Adipocyte (in vitro differentiated cells): ENCODE measurements at regions not wholly inside any gene's neighbourhood (a gene's known extent, or its start where the extent isn't known, plus 50 kb on each side); places are given as distances from the start of the nearest gene placed in this dataset.

ENCODE experiments used
- DNase-seq: peaks from one replicate; pipeline ENCODE4 v3.0.0-alpha.2; 2015; ENCODE audit warnings: low read depth
- H3K27me3 ChIP-seq: replicated peaks from 2 replicates; pipeline ENCODE4 v1.7.0; 2013; ENCODE audit warnings: mild to moderate bottlenecking, low read length, moderate library complexity; ENCODE audit not compliant: control insufficient read depth, insufficient read depth
- H3K36me3 ChIP-seq: 2 replicates; pipeline ENCODE4 v1.7.0; 2013; ENCODE audit warnings: low read length, mild to moderate bottlenecking, moderate library complexity; ENCODE audit not compliant: control insufficient read depth, insufficient read depth, severe bottlenecking
- H3K4me1 ChIP-seq: 2 replicates; pipeline ENCODE4 v1.7.0; 2013; ENCODE audit warnings: mild to moderate bottlenecking, low read length, moderate library complexity; ENCODE audit not compliant: control insufficient read depth, insufficient read depth
- H3K4me3 ChIP-seq: 2 replicates; pipeline ENCODE4 v1.7.0; 2013; ENCODE audit warnings: mild to moderate bottlenecking, low read length, moderate library complexity
- H3K9ac ChIP-seq: 2 replicates; pipeline ENCODE4 v1.7.0; 2013; ENCODE audit warnings: mild to moderate bottlenecking, low read length, moderate library complexity
- H3K9me3 ChIP-seq: 2 replicates; pipeline ENCODE4 v1.7.0; 2013; ENCODE audit warnings: mild to moderate bottlenecking, low read length, moderate library complexity; ENCODE audit not compliant: control insufficient read depth

DNA sequence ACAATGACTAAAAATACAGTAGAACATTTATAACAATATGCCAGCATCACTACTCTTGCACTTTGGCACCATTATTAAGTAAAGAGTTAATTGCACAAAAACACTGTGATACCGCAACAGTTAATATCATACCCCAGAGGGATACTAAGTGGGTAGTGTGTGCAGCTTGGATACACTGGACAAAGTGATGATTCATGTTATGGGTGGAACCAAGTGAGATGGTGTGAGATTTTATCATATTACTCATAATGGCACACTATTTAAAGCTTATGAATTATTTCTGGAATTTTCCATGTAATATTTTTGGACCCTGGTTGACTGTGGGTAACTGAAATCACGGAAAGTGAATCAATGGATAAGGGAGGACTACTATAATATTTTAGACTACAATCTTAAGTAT lies 265.3 kb downstream of the PCDH18 start:
- peak overlapping the region; percentile 71 for H3K4me3 ChIP-seq
- H3K9me3 ChIP-seq, result peaks cover 5% of the 10 kb centered on the region
- no peaks in the 10 kb centered on the region for H3K36me3 ChIP-seq
- DNase-seq, result peak; percentile 61
- H3K4me1 ChIP-seq, result peaks cover 22% of the 10 kb centered on the region
- peak overlapping the region; percentile 80 for H3K9ac ChIP-seq
- H3K27me3 ChIP-seq, result no peaks in the 10 kb centered on the region

DNA sequence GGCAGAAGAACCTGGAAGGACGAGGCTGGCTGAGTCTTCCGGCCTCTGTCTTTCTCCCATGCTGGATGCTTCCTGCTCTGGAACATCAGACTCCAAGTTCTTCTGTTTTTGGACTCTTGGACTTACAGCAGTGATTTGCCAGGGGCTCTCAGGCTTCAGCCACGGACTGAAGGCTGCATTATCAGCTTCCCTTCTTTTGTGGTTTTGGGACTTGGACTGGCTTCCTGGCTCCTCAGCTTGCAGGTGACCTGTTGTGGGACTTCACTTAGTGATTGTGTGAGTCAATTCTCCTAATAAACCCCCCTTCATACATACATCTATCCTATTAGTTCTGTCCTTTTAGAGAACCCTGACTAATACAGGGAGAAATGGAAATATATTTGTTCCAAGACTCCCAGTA lies 265.8 kb downstream of the PCDH18 start:
- Histone ChIP-seq H3K4me1 (peaks cover 22% of the 10 kb centered on the region), H3K27me3 (no peaks in the 10 kb centered on the region), H3K36me3 (no peaks in the 10 kb centered on the region), H3K9me3 (peaks cover 3% of the 10 kb centered on the region), H3K4me3 (peak overlapping the region; percentile 71), H3K9ac (peak overlapping the region; percentile 80)
- DNase-seq, result no peak

- Histone ChIP-seq H3K9ac (no peak overlapping the region), H3K4me1 (peaks cover 22% of the 10 kb centered on the region), H3K4me3 (no peak overlapping the region), H3K9me3 (no peaks in the 10 kb centered on the region), H3K36me3 (no peaks in the 10 kb centered on the region), H3K27me3 (no peaks in the 10 kb centered on the region)
- DNase-seq, result no peak
Observed at GRCh38 chr4:137263206-137263605, 269.1 kb downstream of the PCDH18 start.

GRCh38 chr4:137253949-137254348 lies 278.3 kb downstream of the PCDH18 start:
- Histone ChIP-seq H3K9me3 (peaks cover 15% of the 10 kb centered on the region), H3K9ac (no peak overlapping the region), H3K36me3 (peaks cover 4% of the 10 kb centered on the region), H3K4me3 (peak overlapping the region; percentile 6), H3K4me1 (peaks cover 5% of the 10 kb centered on the region), H3K27me3 (no peaks in the 10 kb centered on the region)
- DNase-seq, result no peak

- H3K4me1 ChIP-seq, result peaks cover 12% of the 10 kb centered on the region
- H3K27me3 ChIP-seq, result no peaks in the 10 kb centered on the region
- peaks cover 5% of the 10 kb centered on the region for H3K9me3 ChIP-seq
- H3K36me3 ChIP-seq, result peaks cover 4% of the 10 kb centered on the region
- H3K4me3 ChIP-seq, result peak overlapping the region; percentile 1
- no peak for DNase-seq
- H3K9ac ChIP-seq, result no peak overlapping the region
Observed at GRCh38 chr4:137249112-137249511, 283.2 kb downstream of the PCDH18 start.

DNA sequence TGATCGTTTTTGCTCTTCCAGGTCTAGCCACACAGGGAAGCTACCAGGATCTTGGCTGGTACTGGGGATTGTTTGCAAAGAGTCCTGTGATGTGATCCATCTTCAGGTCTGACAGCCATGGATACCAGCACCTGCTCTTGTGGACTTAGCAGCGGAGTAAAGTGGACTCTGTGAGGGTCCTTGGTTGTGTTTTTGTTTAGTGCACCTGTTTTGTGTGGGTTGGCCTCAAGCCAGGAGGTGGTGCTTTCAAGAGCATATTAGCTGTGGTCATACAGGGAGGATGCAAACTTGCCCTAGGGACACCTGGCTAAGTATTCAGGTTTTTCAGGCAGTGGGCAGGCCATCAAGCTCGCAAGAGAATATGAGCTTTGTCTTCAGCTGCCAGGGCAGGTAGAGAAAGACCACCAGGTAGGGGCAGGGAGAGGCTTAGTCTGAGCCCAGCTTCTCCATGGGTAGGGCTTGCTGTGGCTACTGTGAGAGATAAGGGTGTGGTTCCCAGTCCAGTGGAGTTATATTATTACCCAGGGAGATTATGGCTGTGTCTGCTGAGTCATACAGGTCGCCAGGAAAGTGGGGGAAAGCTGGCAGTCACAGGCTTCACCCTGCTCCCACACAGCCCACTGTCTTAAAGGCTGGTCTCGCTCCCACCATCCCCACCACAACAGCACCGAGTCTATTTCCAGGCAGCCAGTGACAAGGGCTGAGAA lies 293.7 kb downstream of the PCDH18 start:
- Histone ChIP-seq H3K36me3 (no peaks in the 10 kb centered on the region), H3K9me3 (no peaks in the 10 kb centered on the region), H3K4me1 (no peaks in the 10 kb centered on the region), H3K9ac (no peak overlapping the region), H3K27me3 (no peaks in the 10 kb centered on the region), H3K4me3 (no peak overlapping the region)
- no peak for DNase-seq

DNA sequence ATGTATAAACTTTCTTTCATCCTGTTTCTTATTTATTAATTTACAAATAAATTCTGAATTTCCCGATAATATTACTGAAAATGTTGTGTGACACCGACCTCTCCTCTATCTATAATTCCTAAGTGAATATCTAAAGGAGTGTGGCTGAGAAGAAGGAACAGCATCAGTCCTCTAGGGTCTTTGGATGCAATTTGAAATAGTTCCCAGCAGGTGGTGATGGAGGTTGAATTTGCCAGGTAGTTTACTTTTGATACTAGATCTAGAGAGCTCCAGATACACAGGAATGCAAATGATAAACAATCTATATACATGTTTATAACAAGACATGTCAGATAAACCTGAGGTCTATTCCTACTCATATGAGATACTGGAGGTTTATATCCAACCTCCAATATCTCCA lies 305.4 kb downstream of the PCDH18 start:
- H3K4me3 ChIP-seq, result no peak overlapping the region
- H3K27me3 ChIP-seq, result no peaks in the 10 kb centered on the region
- no peaks in the 10 kb centered on the region for H3K9me3 ChIP-seq
- H3K9ac ChIP-seq, result no peak overlapping the region
- H3K4me1 ChIP-seq, result peaks cover 12% of the 10 kb centered on the region
- H3K36me3 ChIP-seq, result no peaks in the 10 kb centered on the region
- DNase-seq, result peak; percentile 14

GRCh38 chr4:137226221-137226620 lies 306.1 kb downstream of the PCDH18 start:
- no peaks in the 10 kb centered on the region for H3K27me3 ChIP-seq
- H3K9ac ChIP-seq, result no peak overlapping the region
- H3K36me3 ChIP-seq, result no peaks in the 10 kb centered on the region
- DNase-seq, result peak; percentile 52
- H3K4me3 ChIP-seq, result peak overlapping the region; percentile 30
- H3K4me1 ChIP-seq, result peaks cover 12% of the 10 kb centered on the region
- no peaks in the 10 kb centered on the region for H3K9me3 ChIP-seq

- no peaks in the 10 kb centered on the region for H3K9me3 ChIP-seq
- no peaks in the 10 kb centered on the region for H3K36me3 ChIP-seq
- no peaks in the 10 kb centered on the region for H3K4me1 ChIP-seq
- H3K9ac ChIP-seq, result no peak overlapping the region
- H3K4me3 ChIP-seq, result no peak overlapping the region
- DNase-seq, result peak; percentile 86
- no peaks in the 10 kb centered on the region for H3K27me3 ChIP-seq
Observed at GRCh38 chr4:137213372-137214173, 318.7 kb downstream of the PCDH18 start.

DNA sequence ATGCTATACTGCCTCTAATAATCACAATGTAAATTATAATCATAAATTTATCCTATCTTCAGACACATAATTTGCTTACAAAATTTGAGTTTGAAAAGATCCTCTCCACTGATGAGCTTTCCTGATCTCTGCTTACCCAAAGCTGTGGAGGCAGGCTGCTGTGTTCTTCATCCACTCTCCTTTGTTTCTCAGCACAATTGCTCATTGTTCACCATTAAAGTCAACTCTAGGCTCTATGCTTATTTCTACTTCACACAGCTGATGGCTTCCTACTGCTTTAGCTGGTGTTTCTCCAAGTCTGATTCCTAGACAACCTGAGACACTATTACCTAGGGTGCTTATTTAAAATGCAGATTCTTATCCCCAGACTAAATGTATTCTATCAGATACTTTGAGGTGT lies 319.7 kb downstream of the PCDH18 start:
- no peak overlapping the region for H3K4me3 ChIP-seq
- no peaks in the 10 kb centered on the region for H3K9me3 ChIP-seq
- DNase-seq, result no peak
- H3K36me3 ChIP-seq, result no peaks in the 10 kb centered on the region
- no peaks in the 10 kb centered on the region for H3K27me3 ChIP-seq
- no peak overlapping the region for H3K9ac ChIP-seq
- no peaks in the 10 kb centered on the region for H3K4me1 ChIP-seq

GRCh38 chr4:137209240-137209639 lies 323.1 kb downstream of the PCDH18 start:
- Histone ChIP-seq H3K27me3 (no peaks in the 10 kb centered on the region), H3K9ac (no peak overlapping the region), H3K4me1 (no peaks in the 10 kb centered on the region), H3K9me3 (no peaks in the 10 kb centered on the region), H3K36me3 (no peaks in the 10 kb centered on the region), H3K4me3 (no peak overlapping the region)
- no peak for DNase-seq
